ENCODE measurements at regions not wholly inside any gene's neighbourhood (a gene's known extent, or its start where the extent isn't known, plus 50 kb on each side); places are given as distances from the start of the nearest gene placed in this dataset.
"Not testable (repeated sequence)": the region's sequence is repeated elsewhere in the genome, so short reads cannot be mapped to it uniquely, and the experiment has no call there.

DNA sequence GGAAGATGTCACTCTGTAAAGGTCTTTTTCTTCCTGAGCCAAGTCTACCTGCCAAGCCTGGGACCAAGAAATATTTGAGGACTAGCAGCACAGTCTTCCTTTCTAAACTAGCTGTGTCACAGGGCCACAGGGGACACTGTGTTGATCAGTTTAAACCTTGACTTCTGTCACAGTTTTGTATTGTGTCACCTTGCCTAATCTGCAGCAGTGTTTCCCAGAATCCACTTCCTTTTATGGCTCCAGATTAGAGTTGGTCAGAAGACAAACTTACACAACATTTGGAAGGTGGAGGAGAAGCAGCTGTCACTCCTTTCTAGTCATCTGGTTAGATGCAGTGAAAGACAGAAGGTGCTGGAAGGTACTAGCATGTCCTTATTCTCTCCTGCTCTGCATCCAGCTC is 143.1 kb upstream of the BCOR start:
- DNase-seq, result no peak

DNA sequence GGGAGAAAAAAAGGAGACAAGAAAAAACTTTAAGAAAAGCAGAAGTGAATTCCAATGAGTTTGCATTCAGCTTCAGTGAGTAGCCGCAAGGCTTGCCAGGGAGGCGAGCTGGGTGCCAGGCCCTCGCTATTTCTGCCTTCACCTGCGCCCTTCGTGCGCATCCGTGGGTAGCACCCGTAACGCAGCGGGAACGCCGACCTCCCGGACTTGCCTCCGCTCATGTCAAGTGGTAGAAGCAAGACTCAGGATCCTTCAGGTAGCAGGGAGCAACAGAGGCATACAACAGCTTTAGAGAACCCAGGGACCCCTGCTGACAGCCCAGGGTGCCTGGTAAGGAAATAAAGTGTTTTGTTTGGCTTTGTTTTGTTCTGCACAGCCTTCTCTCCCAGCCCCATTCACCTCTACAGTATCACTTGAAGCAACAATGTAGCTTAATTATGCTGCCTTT is 140.0 kb upstream of the BCOR start:
- no peak for DNase-seq

DNA sequence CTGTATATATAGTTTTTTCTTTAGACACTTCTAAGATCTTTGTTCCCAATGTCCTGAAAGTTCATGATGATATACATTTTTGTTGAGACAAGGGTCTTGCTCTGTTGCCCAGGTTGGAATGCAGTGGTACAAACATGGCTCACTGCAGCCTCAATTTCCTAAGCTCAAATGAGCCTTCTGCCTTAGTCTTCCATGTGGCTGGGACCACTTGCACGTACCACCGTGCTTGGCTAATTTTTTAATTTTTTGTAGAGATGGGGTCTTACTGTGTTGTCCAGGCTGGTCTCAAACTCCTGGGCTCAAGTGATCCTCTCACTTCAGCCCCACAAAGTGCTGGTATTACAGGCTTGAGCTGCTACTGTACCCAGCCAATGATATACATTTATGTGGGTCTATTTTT is 132.9 kb upstream of the BCOR start:
- no peak for DNase-seq

GRCh38 chrX:40227125-40227524 is 129.4 kb upstream of the BCOR start:
- DNase-seq, result no peak

GRCh38 chrX:40224658-40225057 is 126.9 kb upstream of the BCOR start:
- DNase-seq, result no peak

- not testable (repeated sequence) for DNase-seq
Observed at GRCh38 chrX:40222612-40223011, 124.9 kb upstream of the BCOR start.

- no peak for DNase-seq
Observed at GRCh38 chrX:40213092-40213491, 115.3 kb upstream of the BCOR start.

- DNase-seq, result peak; percentile 9
Observed at GRCh38 chrX:40209951-40210617, 112.3 kb upstream of the BCOR start.

GRCh38 chrX:40207626-40208025 is 109.9 kb upstream of the BCOR start:
- DNase-seq, result peak; percentile 21

DNA sequence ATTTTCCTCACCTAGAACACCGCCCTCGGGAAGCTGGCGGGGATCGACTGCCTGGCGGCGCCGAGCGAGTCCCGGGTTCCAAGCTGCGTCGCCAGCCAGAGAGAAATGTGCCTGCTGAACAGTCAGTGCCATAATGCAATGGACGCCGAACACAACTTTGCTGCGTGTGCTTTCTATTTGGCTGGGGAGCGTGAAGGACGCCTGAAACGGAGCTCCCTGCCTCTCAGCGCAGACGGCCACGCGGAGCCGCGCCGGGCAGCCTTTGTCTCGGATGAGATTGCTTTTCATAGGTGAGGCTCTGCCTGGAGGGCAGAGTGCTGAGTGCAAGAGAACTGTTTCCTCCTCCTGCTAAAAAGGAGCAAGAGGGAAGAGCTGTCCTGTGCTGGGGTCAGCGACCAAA is 107.7 kb upstream of the BCOR start:
- DNase-seq, result no peak

- no peak for DNase-seq
Observed at GRCh38 chrX:40202456-40202855, 104.7 kb upstream of the BCOR start.

DNA sequence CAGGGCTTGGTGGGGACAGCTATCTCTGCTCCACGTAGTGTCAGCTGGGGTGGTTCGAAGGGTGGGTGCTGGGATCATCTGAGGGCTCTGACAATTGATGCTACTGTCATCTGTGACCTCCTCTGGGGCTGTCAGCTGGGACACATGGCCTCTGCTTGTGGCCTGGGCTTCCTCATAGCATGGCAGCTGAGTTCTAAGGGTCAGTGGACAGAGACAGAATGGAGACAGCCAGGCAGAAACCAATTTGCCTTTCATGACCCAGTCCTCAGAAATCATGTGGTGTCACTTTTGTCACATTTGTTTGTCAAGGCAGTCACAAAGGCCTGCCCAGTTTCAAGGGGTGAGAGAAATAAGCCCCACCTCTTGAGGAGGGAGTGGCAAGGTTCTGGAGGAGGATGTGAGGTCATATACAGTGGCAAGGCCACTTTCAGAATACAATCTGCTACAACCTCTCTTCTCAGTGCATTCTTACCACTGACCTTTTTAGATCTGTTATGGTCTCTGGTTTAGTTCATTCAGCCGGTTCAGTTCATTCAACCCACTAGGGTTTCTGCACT is 103.6 kb upstream of the BCOR start:
- no peak for DNase-seq

- no peak for DNase-seq
Observed at GRCh38 chrX:40199704-40200103, 101.9 kb upstream of the BCOR start.

DNA sequence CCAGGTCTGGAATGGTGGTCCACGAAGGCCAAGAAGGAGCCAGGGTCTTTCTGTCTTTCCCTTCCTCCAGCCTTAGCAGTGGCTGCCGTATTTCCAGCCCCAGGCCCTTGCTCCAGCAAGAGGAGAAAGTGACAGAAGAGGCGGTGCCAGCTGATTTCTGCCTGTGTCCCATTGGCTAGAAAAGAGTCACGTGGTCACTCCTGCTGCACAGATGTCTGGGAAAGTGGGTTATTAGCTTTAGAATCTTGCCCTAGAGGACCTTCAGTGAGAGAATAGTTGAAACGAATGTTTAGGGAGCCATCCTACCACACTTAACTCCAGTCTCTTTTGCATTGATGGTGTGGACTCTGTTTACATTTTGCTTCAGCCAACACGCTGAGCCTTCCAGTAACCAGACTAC is 99.3 kb upstream of the BCOR start:
- DNase-seq, result no peak

- DNase-seq, result no peak
Observed at GRCh38 chrX:40195368-40195767, 97.6 kb upstream of the BCOR start.

- no peak for DNase-seq
Observed at GRCh38 chrX:40192196-40192595, 94.4 kb upstream of the BCOR start.

DNA sequence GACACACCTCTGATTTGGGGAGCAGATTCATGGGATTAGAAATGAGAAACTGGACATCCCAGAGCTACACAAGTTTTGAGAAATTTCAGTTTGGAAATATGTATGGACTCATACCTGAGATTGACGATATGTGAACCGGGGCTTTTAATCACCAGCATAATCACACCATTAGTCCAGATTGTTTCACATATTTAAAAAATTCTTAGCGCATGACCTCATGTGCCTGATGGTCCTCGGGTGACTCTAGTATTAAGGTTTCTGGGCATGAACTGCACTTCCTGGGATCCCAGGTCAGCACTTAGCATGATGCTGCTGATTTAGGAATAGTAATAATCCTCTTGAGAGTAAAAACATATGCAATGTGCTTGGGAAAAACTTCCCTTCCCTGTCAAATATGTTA is 91.9 kb upstream of the BCOR start:
- no peak for DNase-seq

DNA sequence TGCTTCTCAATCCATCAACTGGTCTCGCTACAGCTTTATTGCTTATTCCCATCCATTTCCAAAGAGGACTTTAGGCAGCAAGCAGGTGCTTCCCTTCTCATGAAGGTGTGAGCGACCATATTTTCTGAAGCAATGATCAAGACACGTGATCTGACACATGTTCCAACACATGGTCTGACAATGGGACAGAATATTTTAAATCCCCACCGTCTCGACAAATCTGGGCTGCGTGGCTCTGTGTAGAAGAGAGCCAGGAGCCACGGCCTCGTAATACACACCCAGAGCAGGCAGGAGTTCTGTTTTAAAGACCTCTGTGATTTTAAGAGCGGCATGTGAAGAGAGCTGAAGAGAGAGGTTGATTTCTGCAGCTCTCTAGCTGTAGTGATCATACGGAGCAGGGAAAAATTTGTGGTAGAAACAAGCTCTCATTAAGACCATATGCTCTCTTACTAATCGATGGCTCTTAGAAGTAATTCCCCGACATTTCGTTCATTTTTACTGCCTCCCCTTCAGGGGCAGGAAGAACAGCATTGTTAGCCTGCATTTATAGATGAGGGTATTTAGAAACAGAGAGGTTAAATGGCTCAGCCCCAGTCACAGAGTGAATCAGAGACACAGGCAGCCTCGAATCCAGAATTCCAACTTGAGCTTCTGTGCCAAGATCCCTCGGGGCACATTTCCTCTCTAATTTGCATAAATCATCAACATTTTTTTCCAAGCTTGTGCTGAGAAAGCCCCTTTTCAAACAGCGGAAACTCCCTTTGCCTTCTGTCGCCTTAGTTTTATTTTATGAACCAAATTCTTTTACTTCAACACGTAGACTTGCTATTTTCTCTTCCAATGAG is 91.0 kb upstream of the BCOR start:
- peak; percentile 68 for DNase-seq

DNA sequence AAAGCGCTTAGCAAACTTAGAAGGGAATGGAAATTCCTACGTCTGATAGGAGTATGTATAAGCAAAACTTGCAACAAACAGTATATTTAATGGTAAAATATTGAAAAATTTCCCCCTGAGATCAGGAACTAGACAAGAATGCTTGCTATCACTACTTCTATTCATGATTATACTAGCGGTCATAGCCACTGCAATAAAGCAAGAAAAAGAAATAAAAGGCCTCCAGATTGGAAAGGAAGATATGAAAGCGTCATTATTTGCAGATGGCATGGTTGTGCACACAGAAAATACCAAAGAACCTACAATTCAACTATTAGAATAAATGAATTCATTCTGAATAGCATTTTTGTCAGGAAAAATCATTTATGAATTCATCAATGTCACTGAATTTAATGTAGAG is 87.2 kb upstream of the BCOR start:
- DNase-seq, result no peak

DNA sequence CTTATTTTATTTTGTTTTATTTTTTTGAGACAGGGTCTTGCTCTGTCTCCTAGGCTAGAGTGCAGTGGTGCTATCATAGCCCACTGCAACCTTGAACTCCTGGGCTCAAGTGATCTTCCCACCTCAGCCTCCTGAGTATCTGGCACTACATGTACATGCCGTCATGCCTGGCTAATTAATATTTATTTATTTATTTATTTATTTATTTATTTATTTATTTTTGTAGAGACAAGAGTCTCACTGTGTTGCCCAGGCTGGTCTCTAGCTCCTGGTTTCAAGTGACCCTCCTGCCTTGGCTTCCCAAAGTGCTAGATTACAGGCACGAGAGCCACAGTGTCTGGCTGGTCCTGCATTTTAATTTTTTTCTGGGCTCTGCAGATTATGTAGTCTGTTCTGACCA is 84.9 kb upstream of the BCOR start:
- DNase-seq, result no peak

DNA sequence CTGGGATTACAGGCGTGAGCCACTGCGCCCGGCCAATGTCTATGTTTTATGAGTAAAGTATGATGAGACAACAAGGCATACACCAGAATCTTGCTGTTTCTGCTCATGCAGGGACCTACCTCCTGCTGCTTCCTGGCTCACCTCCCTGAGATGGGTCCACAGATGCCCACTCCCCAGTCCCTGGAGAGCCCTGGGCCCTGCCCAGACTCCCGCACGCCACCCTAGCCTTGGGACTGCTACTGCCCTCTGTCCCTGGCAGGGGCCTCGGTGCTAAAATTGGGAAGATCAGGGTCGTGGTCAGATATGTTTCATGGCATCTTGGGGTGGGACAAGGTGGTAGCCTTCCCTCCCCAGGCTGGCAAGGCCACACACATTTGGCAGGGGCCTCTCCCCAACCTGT is 84.3 kb upstream of the BCOR start:
- DNase-seq, result no peak

DNA sequence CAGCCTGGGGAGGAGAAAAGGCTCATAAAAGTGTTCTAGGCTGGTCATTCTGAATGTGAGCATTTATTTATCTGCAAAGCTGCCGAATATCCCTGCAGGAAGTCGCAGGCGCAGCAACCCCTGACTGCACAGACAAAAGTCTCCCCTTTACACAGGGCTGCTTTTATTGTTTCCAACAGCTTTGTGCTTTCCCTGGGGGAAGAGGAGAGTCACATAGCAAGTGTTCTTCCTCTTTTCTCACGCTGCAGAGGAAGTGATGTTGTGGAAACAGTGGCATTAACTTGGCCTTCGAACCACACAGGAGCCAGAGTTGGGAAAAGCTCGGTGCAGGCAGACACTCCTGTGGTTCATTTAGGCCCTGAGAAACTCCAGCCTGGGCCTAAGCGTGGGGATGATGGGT is 81.5 kb upstream of the BCOR start:
- DNase-seq, result no peak

- no peak for DNase-seq
Observed at GRCh38 chrX:40177942-40178715, 80.4 kb upstream of the BCOR start.
